ENCODE measurements at regions not wholly inside any gene's neighbourhood (a gene's known extent, or its start where the extent isn't known, plus 50 kb on each side); places are given as distances from the start of the nearest gene placed in this dataset.

DNA sequence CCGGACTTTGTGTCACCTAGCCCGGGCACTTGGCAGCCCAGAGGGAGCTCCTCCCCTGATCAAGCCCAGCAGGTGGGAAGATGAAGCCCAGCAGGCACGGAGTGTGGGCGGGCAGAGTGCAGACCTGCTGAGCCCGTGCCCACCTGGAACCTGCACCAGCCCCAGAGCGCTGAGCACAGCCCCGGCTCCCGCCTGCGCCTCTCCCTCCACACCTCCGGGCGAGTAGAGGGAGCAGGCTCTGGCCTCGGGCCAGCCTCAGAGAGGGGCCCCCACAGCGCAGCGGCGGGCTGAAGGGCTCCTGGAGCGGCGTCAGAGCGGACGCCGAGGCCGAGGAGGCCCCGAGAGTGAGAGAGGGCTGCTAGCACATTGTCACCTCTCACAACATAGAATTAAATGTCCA lies 257.7 kb downstream of the VGLL3 start:
- DNase-seq (ENCODE audit: low read depth in 2 of 2), result no peak

DNA sequence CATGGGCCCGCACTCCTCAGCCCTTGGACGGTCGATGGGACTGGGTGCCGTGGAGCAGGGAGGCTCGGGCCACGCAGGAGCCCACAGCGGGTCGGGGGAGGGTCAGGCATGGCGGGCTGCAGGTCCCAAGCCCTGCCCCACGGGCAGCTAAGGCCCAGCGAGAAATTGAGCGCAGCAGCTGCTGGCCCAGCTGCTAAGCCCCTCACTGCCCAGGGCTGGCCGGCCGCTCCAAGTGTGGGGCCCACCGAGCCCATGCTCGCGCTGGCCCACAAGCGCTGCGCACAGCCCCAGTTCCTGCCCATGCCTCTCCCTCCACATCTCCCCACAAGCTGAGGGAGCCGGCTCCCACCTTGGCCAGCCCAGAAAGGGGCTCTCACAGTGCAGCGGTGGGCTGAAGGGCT lies 259.4 kb downstream of the VGLL3 start:
- DNase-seq (ENCODE audit: low read depth in 2 of 2), result no peak

DNA sequence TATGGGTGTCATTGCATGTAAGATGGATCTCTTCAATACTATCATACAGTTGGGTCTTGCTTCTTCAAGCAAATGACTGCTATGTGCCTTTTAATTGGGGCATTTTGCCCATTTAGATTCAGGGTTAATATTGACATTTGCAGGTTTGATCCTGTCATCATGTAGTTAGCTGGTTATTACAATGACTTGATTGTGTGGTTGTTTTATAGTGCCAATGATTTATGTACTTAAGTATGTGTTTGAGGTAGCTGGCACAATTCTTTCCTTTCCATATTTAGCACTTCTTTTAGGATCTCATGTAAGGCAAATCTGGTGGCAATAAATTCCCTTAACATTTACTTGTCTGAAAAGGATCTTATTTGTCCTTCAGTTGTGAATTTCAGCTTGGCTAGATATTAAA lies 267.5 kb downstream of the VGLL3 start:
- DNase-seq (ENCODE audit: low read depth in 2 of 2), result no peak

DNA sequence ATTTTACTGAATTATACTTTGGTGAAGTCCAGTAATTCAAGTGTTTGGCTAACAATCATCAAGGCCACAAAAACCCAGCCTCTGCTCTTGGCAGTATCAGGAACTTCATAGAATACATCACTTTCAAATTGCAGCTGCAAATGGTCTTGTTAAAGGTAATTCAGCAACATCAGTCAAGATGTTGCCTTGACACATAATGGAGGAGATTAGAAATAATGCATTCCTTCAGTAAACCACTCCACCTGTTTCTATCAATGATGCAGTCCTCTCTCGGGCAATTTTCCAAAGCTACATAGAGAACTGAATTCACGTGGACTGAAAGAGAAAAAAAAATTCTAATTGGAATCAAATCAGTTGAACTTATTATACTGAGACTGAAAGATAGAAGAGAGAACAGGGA lies 279.3 kb downstream of the VGLL3 start:
- no peak for DNase-seq (ENCODE audit: low read depth in 2 of 2)

DNA sequence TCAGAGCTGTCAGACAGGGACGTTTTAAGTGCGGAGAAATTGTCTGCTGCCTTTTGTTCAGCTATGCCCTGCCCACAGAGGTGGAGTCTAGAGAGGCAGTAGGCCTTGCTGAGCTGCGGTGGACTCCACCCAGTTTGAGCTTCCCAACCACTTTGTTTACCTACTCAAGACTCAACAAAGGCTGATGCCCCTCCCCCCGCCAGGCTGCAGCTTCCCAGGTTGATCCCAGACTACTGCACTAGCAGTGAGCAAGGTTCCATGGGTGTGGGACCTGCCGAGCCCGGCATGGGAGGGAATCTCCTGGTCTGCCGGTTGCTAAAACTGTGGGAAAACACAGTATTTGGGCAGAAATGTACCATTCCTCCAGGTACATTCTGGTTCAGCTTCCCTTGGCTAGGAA lies 282.1 kb downstream of the VGLL3 start:
- DNase-seq (ENCODE audit: low read depth in 2 of 2), result no peak

DNA sequence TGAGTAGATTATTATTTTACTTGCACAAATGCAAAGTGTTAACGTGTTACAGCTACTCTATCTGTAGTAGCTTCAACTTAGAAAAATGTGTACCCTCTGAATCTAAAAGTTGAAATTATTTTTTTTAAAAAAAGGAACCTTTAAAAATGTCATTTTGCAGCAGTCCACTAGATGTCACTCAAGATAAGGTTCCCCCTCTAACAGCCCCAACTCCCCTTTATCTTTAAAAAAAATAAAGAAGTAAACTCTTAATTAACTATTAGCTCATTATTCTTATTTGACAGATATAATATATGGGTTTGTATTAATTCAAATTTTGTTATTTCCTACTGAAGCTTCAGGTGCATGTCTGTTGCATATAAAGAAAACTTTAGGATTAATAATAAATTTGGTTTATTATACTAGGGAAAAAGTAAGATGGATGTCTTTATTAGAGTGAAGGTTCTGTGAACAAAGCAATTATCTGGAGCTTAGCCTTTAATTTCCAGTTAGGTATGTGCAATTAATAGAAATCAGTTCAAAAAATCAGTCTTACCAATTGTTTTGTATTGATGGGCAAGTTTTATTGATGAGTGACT lies 288.5 kb downstream of the VGLL3 start:
- no peak for DNase-seq (ENCODE audit: low read depth in 2 of 2)

DNA sequence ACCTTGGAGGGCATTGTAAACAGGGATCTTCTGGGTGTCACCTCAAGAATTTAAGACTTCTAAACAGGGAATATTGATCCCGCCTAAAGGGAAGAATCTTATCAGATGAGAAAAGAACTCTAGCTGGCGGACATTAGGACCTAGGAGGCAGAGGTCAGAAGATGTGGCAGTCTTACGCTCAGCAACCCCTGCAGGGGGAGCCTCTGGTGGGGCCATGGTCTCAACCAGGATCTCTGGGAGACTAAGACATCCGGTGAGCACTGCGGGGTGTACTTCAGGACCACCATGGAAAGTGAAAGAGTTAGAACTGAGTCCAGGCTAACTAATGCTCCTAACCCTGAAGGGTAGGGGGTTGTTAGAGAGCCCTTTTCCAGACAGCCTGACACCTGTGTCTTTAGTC lies 295.2 kb downstream of the VGLL3 start:
- DNase-seq (ENCODE audit: low read depth in 2 of 2), result no peak

DNA sequence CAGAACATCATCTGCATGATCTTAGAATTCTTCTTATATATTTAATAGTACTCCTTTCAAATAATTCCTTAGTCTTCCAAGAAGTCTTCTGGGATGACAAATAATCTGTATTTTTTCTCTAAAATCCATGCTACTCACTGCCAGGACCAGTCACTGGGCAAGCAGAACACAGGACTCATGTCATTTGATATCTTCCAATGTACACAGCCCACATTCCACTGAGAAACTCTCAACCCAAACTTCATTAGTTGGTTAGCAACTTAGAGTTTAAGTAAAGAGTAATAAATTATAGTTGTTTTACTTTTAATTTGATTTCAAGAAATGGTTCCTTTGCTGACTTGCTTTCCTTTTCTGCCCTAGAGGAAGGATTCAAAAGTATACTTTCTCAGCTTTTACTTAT lies 317.0 kb downstream of the VGLL3 start:
- no peak for DNase-seq (ENCODE audit: low read depth in 2 of 2)

DNA sequence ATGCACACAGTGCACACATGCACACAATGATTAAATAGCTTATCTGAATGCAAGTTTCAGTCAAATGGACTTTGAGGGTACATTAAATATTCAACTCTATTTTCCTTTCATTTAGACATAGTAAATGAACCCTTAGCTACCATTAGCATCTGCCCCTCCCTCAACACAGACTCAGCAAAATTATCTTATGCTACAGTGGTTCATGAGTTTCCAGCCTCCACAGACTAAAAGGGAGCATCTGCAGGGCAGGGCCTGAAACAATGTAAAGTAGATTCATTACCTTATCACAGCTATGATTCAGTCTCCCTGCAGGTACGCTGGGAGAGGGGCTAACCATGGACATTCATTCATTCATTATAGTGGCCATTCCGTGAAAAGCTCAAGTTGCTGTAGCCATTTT lies 329.1 kb downstream of the VGLL3 start:
- DNase-seq (ENCODE audit: low read depth in 2 of 2), result no peak

DNA sequence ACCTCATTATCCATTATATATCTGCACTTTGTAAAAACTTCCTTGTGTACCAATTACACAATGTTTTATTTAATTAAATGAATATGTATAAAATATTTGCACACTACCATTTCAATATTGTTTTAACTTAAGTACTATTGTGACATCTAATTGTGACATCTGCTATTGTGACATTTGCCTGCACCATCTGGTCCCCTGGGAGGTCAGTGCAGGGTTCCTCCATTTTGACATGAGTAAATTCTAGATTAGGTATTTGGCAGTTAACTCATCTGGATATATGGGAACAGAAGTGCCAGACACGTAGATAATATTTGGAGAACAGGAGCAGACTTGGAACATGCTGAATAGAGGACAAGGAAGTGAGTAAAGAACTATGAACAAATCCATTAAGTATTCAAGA lies 332.1 kb downstream of the VGLL3 start:
- no peak for DNase-seq (ENCODE audit: low read depth in 2 of 2)

DNA sequence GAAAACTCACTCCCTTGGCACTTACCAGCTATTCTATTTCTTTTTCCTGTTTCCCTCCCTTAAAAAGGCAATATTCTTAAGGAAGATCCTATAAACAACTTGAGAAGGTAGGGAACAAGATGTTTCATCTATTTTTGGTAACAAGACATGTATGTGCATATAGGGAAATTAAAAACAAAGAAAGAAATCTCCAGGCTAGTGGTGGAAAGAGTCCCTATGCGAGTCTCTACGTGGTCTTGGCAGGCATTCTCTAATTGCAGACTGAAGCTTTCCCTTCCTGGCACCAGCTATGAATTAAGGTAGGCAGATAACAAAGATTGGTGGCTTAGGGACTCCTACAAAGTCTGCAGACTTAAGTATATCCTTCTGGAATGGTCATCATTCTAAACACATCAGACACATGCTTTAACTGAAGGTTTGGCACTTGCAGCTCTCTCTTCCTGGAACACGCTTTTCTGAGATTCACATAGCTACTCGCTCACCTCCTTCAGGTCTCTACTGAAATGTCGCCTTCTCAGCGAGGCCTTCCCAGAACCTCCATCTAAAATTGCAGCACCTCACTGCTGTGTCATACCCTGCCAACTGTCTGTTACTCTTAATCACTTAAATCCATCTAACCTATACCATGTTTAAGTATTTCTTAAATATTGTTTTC lies 336.0 kb downstream of the VGLL3 start:
- DNase-seq (ENCODE audit: low read depth in 2 of 2), result no peak

DNA sequence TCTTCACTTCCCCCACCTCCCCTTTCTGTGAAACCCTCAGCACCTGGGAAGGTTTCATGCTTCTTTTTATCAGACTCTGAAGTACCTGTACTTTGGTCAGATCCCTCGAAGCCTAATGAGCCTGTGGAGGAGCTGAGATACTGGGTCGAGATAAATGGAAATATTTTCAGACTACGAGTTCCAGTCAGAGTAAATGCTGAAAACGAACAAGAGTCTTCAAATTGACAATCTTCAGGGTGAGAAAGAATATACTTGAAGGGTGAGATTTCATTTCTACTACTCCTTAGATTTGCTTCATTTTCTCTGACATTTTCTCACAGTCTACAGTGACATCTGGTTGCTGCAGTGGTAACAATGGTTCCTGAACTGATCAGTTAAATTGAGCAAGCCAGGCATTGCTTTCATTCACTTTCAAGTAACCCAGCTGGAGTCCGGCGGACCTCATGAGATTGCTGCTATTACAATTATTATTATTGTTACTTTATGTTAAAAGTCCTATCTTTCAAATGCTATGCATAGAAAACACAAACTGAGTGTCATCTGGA lies 337.2 kb downstream of the VGLL3 start:
- DNase-seq (ENCODE audit: low read depth in 2 of 2), result no peak

DNA sequence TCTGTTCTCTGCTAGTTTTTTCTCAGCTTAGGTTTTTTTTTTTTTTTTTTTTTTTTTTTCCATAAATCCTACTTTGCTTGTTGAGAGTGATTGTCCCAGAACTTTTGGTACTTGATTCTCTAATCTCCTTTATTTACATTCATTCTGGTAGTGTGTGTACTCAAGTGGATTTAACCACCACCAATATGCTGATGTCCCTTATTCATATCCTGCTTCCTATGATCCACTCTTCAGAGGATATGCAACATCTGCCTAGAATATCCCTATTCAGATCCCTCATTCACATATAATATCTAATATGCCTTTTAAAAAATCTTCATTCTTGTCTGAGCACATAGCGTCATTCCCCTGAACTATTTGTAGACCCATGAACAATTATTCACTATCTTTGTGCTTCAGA lies 342.9 kb downstream of the VGLL3 start:
- DNase-seq (ENCODE audit: low read depth in 2 of 2), result no peak

DNA sequence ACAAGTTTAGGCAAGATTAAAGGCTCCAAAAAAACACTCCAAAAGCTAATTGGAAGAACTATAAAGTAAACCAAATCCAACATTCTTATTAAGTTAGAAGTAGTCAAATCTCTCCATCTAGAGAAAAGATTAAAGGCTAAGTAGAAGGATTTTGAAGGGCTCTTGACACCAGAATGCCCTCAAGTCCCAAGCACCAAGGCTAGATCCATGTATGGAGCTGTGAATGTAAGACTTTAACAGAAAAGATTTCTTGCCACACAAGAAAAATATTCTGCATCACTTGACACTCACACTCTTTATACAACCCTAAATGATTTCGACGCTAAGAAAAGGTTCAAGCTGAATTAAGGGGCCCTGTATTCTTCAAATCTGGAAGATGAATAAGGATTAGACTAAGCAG lies 345.2 kb downstream of the VGLL3 start:
- no peak for DNase-seq (ENCODE audit: low read depth in 2 of 2)

DNA sequence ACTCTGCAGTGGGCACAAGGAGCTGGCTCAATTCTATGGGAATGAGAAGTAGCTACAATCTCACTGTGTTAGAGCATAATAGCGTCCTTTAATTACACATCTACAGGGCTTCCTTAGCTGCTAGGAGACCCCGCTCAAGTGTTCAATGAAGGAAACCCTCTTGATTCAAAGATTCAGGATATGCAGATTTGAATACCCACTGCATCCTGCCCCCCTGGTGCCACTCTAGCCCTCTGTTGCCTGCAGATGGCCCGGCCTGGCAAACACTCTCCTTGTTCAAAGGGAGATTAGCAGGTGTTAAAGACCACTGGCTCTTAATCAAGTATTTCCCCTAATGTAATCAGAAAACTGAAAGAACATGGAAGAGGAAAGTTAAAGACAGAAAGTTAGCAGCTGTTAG lies 356.6 kb downstream of the VGLL3 start:
- no peak for DNase-seq (ENCODE audit: low read depth in 2 of 2)

DNA sequence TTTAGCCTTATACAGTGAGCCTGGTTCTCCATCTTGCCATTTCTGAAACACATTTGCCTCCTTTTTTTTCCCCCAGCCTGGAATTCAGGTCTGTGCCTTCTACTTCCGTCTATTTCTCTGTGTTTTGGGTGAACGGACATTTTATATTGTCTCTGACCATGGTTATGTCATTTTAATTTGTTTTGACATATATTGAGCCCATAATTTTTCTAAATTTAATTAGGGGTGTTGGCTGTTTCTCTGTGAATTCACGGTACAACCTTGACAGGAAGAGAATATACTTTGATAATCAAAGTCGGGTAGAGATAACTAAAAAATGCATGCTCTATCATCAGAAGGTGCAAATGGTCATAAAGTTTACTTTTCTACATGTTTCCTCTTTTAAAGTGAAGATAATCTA lies 361.4 kb downstream of the VGLL3 start:
- no peak for DNase-seq (ENCODE audit: low read depth in 2 of 2)

DNA sequence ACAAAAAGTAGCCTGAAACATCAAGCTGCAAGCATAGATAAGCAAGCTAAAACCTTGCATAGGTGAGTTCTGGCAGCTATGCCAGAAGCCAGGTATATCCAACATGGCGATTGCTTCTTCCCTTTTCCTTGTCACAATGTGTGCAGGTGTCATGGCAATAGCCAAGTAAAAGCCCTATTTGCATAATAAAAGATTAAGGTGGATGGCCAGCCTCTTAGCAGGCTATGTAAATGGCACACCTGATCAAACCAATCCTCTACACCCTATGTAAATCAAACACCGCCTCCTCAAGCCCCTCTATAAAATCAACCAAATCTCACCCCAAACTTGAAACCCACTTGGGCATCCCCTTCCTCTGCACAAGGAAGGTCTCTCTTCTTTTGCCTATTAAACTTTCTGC lies 366.8 kb downstream of the VGLL3 start:
- no peak for DNase-seq (ENCODE audit: low read depth in 2 of 2)

DNA sequence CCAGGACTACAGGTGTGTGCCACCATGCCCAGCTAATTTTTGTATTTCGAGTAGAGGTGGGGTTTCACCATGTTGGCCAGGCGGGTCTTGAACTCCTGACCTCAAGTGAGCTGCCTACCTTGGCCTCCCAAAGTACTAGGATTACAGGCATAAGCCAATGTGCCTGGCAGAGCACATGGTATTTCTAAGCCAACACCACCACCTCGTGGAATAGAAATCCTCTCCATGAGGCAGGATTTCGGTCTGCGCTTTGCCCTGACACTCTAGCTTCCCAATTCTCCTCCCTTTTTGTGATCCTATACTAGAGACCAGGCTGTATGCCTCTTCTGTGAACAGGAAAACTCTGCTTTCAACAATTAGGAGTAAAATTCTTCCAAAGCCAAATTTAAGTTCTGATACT lies 372.2 kb downstream of the VGLL3 start:
- DNase-seq (ENCODE audit: low read depth in 2 of 2), result no peak

DNA sequence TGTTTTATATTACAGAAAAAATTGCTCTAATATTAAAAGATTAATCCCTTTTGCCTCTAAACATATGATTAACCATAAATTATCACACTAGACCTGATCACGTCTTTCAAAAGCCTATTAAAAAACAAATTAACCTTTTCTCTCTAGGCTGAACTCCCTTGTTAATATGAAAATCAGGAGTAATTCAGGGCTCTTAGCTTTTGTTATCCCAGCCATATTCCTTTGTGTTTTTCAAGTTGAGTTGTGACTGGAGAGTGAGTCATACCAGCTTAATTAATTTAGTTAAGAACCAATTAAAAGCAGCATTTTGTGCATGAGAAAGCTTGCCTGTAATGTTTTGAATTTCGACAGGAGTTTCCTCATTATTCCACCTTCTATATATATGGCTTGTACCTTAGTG lies 385.8 kb downstream of the VGLL3 start:
- DNase-seq (ENCODE audit: low read depth in 2 of 2), result no peak

DNA sequence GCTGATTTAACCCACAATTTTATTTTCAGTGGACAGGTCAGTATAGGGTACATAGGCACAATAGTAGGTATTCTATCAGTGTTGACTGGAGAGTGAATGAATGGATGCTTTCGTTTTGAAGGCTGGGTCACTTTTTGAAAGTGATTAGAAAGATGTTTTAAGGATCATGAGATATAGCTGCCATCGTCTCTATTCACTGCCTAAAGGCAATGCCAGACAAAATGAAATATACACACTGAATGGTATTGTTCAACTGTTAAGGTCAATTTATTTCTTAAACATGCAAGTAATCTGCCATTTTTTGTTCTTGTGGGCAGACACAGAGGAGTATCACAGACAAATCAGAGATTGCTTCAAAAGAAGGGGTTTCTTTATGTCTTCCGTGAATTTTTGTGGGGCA lies 395.3 kb downstream of the VGLL3 start:
- DNase-seq (ENCODE audit: low read depth in 2 of 2), result no peak

DNA sequence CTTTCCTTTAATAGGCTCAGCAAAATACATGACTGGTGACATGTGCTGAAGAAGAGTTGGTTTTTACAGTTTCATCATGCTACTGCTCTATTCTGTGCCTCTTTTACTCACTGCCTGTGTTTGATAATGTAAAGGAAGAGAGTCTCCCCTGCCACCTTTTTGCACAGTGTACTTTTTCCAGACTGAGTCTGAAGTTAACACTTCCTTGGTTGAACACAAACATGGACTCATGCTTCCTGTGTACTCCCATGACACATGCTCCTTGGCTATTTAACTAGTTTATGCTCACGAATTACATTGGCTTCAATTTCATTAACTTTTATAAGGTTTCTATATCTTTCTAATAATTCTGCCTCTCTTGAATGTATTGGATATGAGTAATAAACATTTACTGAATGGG lies 396.1 kb downstream of the VGLL3 start:
- DNase-seq (ENCODE audit: low read depth in 2 of 2), result no peak

DNA sequence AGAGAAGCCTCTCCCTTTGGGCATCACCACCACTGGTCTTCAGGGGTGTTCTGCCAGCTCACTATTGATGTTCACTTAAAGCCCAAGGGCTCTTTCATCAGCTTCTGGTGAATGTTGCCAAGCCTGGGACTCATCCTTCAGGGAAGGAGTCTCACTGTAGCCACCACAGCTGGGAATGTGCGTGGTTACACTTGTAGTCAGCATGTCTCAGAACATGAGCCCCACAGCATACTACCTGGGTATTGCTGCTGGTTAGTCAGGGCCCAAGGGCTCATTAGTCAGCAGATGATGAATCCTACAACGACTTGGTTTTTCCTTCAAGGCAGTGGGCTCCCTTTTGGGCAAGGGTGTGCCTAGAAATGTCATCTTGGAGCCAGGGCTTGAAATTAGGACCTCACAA lies 412.9 kb downstream of the VGLL3 start:
- no peak for DNase-seq (ENCODE audit: low read depth in 2 of 2)

DNA sequence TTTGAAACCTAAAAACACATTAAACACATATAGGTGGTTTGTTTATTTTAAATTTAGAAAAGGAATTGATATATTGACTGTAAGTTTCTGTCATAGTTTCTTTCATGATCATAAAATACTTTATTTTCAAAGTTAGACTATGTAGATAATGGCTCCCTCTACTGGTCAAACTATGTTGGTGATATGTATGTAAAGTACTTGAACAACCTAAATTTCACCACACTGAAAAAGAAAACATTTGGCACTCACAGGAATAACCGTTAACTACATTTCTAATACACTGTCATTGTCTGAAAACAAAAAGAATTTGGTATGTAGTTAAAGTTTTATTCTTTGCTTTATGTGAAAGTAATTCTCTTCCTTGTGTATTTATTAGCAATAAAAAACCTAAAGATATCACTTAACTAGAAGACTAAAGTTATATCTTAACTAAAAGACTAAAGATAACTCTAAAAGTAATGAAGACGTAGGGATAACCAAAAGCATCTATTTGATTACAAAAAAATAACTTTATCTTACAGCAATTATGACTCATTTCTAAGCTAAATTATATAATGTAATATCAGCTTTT lies 427.5 kb downstream of the VGLL3 start:
- DNase-seq (ENCODE audit: low read depth in 2 of 2), result peak; percentile 3 to 9

DNA sequence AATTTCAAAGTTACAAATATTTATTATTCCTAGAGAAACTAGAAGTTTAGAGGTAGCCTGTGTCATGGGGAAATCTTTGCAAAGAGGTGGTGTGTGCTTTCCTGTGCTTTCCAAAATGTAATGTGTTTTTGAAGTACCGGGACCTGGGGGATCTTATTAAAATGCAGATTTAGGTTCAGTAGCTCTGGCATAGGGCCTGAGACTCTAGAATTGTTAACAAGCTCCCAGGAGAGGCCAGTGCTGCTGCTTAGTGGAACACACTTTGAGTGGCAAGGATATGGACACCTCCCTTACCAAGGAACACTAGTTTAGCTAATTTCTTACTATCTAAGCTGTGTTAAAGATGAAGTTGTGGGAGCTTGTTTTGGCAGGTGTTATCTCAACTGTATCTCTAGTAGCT lies 428.9 kb downstream of the VGLL3 start:
- no peak for DNase-seq (ENCODE audit: low read depth in 2 of 2)

Data from fibroblast of skin of left biceps (primary cell).